C4-2B (cell line): ENCODE measurements at regions not wholly inside any gene's neighbourhood (a gene's known extent, or its start where the extent isn't known, plus 50 kb on each side); places are given as distances from the start of the nearest gene placed in this dataset.
"Not testable (repeated sequence)": the region's sequence is repeated elsewhere in the genome, so short reads cannot be mapped to it uniquely, and the experiment has no call there.

Experiments
- CTCF ChIP-seq: fragments of 450-650 bp; conservative IDR thresholded peaks from 2 replicates; pipeline ENCODE4 v1.5.1; 2017; ENCODE audit warnings: mild to moderate bottlenecking
- ZFX ChIP-seq: fragments of 450-650 bp; IDR thresholded peaks from 2 replicates; pipeline ENCODE4 v1.6.1; 2017

DNA sequence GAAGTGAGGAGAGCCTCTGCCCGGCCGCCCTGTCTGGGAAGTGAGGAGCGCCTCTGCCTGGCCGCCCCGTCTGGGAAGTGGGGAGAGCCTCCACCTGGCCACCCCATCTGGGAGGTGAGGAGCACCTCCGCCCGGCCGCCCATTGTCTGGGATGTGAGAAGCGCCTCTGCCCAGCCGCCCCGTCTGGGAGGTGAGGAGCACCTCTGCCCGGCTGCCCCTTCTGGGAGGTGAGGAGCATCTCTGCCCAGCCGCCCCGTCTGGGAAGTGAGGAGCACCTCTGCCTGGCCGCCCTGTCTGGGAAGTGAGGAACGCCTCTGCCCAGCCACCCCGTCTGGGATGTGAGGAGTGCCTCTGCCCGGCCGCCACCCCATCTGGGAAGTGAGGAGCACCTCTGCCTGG is 163.9 kb downstream of the CENPC start:
- not testable (repeated sequence) for TF ChIP-seq CTCF, ZFX
